BJ (cell line): ENCODE measurements at regions not wholly inside any gene's neighbourhood (a gene's known extent, or its start where the extent isn't known, plus 50 kb on each side); places are given as distances from the start of the nearest gene placed in this dataset.

Source experiments
- CTCF ChIA-PET: fragments of 350-600 bp; formaldehyde crosslinking; extraction: SDS; loops from one replicate; lab custom pipeline; 2021; ENCODE audit warnings: antibody characterized with exemption, inconsistent platforms; lab: Yijun Ruan, JAX
- POLR2A ChIA-PET: fragments of 300-600 bp; sonication (Branson Sonifier 250); formaldehyde crosslinking; extraction: SDS; loops from one replicate; lab custom pipeline; 2021; ENCODE audit warnings: antibody characterized with exemption; lab: Charles Lee
- DNase-seq: peaks from one replicate; pipeline ENCODE4 v3.0.0-alpha.2; 2011; ENCODE audit warnings: low read depth
- H3K27me3 ChIP-seq: 2 replicates; pipeline ENCODE4 v1.6.0; 2011; ENCODE audit warnings: low read length; ENCODE audit not compliant: control insufficient read depth, insufficient read depth
- H3K36me3 ChIP-seq: 2 replicates; pipeline ENCODE4 v1.5.1; 2011; ENCODE audit warnings: low read length; ENCODE audit not compliant: control insufficient read depth, insufficient read depth
- H3K4me3 ChIP-seq: 2 replicates; pipeline ENCODE4 v1.5.1; 2011; ENCODE audit warnings: low read depth, mild to moderate bottlenecking, control low read depth, low read length
- TF ChIP-seq, protein P1 (sequence below): IDR thresholded peaks from 2 replicates; pipeline ENCODE4 v1.5.1; 2011; ENCODE audit warnings: low read depth, mild to moderate bottlenecking, control low read depth, inconsistent platforms, low read length, moderate library complexity; ENCODE audit not compliant: insufficient read depth

DNA sequence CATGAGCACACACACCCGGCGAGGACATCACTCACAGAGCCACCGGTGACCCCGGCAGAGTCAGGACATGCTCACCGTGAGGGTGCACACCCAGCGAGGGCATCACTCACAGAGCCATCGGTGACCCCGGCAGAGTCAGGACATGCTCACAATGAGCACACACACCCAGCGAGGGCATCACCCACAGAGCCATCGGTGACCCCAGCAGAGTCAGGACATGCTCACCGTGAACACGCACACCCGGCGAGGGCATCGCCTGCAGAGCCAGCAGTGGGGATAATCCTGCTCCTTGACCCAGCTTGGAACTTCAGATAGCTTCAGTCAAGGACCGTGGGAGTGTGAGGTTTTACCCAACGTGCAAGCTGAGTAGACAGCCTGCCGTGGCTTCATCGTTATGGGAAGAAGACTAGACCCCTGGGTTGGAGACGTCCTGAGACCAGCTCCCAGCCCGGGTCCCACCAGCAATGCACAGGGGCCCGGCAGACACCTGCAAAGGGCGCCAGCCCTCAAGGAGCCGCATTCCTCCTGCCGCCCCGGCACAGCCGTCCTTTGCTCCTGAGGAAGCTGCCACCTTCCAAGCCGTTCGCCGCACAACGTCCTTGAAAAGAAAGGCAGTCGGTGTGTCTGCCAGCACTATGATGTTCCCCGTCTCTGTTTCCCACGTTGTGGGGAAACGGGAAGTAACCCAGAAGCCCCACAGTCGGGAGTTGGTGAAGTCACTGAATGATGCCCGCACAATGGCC is 192.3 kb downstream of the DLL1 start:
- Histone ChIP-seq H3K27me3 (no peaks in the 10 kb centered on the region), H3K4me3 (no peak overlapping the region), H3K36me3 (no peaks in the 10 kb centered on the region)
- DNase-seq: no peak
- CTCF ChIA-PET: no interaction called here
- POLR2A ChIA-PET: no interaction called here
- TF ChIP-seq, protein P1, sequence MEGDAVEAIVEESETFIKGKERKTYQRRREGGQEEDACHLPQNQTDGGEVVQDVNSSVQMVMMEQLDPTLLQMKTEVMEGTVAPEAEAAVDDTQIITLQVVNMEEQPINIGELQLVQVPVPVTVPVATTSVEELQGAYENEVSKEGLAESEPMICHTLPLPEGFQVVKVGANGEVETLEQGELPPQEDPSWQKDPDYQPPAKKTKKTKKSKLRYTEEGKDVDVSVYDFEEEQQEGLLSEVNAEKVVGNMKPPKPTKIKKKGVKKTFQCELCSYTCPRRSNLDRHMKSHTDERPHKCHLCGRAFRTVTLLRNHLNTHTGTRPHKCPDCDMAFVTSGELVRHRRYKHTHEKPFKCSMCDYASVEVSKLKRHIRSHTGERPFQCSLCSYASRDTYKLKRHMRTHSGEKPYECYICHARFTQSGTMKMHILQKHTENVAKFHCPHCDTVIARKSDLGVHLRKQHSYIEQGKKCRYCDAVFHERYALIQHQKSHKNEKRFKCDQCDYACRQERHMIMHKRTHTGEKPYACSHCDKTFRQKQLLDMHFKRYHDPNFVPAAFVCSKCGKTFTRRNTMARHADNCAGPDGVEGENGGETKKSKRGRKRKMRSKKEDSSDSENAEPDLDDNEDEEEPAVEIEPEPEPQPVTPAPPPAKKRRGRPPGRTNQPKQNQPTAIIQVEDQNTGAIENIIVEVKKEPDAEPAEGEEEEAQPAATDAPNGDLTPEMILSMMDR: no peak

DNA sequence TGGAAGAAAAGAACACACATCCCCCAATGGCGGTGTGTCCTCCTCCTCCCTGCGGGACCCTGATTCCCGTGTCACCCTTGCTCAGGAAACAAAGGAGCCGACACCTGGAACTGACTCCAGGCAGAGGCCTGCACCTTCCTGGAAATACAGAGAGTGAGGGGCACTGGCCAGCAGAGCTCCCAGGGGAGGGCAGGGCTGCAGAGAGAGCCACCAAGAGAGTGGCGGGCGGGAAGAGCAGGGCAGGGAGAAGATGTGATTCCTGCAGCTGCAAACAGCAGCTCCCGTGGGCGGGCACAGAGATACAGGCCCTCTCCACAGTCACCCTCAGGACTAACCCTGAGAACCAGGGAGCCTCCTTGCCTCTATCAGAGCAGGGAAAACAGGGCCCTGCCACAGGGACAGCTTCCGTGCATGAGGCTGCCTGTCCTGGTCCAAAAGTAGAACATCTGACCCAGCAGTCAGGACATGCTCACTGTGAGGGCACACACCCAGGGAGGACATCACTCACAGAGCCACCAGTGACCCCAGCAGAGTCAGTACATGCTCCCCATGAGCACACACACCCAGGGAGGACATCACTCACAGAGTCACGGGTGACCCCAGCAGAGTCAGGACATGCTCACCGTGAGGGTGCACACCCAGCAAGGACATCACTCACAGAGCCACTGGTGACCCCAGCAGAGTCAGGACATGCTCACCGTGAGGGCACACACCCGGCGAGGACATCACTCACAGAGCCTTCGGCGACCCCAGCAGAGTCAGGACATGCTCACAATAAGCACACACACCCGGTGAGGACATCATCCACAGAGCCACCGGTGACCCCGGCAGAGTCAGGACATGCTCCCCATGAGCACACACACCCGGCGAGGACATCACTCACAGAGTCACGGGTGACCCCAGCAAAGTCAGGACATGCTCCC is 193.1 kb downstream of the DLL1 start:
- DNase-seq: no peak
- Histone ChIP-seq H3K27me3 (no peaks in the 10 kb centered on the region), H3K36me3 (no peaks in the 10 kb centered on the region), H3K4me3 (no peak overlapping the region)
- ChIA-PET POLR2A (no interaction called here), CTCF (no interaction called here)
- TF ChIP-seq, protein P1: no peak

DNA sequence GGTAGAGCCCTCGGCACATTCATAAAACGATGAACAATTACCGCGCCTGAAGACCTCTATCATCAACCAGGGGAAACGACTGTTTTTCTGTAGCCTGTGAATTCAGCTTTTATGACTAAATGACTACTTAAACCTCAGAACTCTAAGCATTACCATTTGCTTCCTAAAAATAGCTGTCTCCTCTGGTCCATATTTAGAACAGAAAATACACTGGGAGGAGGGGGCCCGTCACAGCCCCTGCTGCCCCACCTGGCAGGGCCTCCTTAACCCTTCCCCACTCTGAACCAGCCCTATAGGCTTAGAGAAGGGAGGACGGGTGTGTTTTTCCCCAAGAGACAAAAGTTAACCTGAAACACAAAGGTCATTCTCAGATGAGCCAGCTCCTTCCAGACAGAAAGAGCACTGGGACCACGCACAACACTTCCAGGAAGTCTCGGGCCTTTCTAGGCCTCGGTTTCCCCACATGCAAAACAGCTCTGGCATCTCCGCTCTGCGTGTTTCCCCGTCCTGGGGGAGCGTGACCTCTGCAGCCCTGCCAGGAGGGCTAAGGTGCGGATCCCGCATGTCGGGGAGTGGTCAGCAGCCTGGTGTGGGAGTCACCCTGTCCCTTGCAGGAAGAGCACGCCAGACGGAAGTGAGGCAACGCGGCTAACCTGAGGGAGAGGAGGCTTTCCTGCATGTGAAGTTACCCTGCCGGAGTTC is 193.9 kb downstream of the DLL1 start:
- Histone ChIP-seq H3K27me3 (no peaks in the 10 kb centered on the region), H3K4me3 (no peak overlapping the region), H3K36me3 (no peaks in the 10 kb centered on the region)
- no peak for DNase-seq
- TF ChIP-seq, protein P1: no peak
- ChIA-PET CTCF (no interaction called here), POLR2A (no interaction called here)

DNA sequence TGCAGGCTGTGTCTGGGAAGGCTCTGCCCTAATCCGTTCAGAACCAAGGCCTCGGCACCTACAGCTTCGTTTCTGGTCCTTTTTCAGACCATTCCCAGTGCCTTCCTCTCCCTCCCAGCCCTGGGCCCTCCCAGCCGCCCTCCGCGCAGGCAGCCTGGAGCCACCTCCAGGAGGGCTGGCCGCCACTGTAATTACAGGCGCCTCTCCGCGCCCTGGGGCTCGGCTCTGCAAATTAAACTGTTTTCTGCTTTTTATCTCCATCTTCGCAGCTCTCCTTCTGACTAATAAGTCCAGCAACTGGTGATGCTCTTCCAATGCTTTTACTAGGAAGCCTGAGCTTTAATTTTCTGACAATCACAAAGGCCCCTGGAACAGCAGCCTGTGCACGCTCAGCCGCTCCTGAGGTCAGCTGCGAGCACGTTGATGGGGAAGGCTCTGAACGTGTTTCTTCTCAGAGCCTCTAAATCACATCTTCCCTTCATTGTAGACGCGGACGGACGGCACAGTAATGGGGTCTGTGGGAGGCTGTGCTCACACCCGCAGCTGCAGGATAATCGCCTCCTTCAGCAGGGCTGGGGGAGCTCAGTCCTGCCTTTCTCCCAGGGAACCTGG is 194.6 kb downstream of the DLL1 start:
- TF ChIP-seq, protein P1: no peak
- no peak overlapping the region for H3K4me3 ChIP-seq
- H3K36me3 ChIP-seq: no peaks in the 10 kb centered on the region
- H3K27me3 ChIP-seq: no peaks in the 10 kb centered on the region
- CTCF ChIA-PET: no interaction called here
- DNase-seq: no peak
- POLR2A ChIA-PET: no interaction called here
